Fibroblast of lung (primary cell): ENCODE measurements at regions not wholly inside any gene's neighbourhood (a gene's known extent, or its start where the extent isn't known, plus 50 kb on each side); places are given as distances from the start of the nearest gene placed in this dataset.

ENCODE experiments used
- DNase-seq, 2 donors: peaks; one replicate each; pipeline versions ENCODE4 v3.0.0 to v3.0.0-alpha.2; 2010; ENCODE audit warnings: low read depth in 2 of 2
- H2AFZ ChIP-seq: 2 replicates; pipeline ENCODE4 v1.5.1; 2012; ENCODE audit warnings: low read length, control low read depth, inconsistent platforms
- H3K27ac ChIP-seq: 2 replicates; pipeline ENCODE4 v1.5.1; 2011; ENCODE audit warnings: low read length, control low read depth; ENCODE audit not compliant: insufficient read depth
- H3K27me3 ChIP-seq: 2 replicates; pipeline ENCODE4 v1.5.1; 2011; ENCODE audit warnings: mild to moderate bottlenecking, low read length; ENCODE audit not compliant: control insufficient read depth, insufficient read depth
- H3K36me3 ChIP-seq: 2 replicates; pipeline ENCODE4 v1.5.1; 2011; ENCODE audit warnings: low read length; ENCODE audit not compliant: control insufficient read depth, insufficient read depth
- H3K4me1 ChIP-seq: 2 replicates; pipeline ENCODE4 v1.5.1; 2011; ENCODE audit warnings: low read length; ENCODE audit not compliant: control insufficient read depth, insufficient read depth; ENCODE audit errors: extremely low read depth
- H3K4me2 ChIP-seq: 2 replicates; pipeline ENCODE4 v1.5.1; 2011; ENCODE audit warnings: low read length, control low read depth; ENCODE audit not compliant: insufficient read depth; ENCODE audit errors: extremely low read depth
- H3K4me3 ChIP-seq, 4 experiments: fragments of 200-600 bp in 1 of 4; sonication (generic) in 1 of 4; replicated peaks in 1 of 4; 2 replicates each; pipeline ENCODE4 v1.5.1; 2011 to 2016; ENCODE audit warnings: low read length in 4 of 4, low read depth in 3 of 4, mild to moderate bottlenecking in 3 of 4, control low read depth in 2 of 4, inconsistent platforms in 1 of 4, mixed read lengths in 1 of 4; ENCODE audit not compliant: insufficient read depth in 1 of 4; ENCODE audit errors: control extremely low read depth in 1 of 4
- H3K79me2 ChIP-seq: 2 replicates; pipeline ENCODE4 v1.5.1; 2012; ENCODE audit warnings: mild to moderate bottlenecking, low read length, inconsistent platforms; ENCODE audit not compliant: control insufficient read depth, insufficient read depth
- H3K9ac ChIP-seq: 2 replicates; pipeline ENCODE4 v1.5.1; 2011; ENCODE audit warnings: mild to moderate bottlenecking, low read length, control low read depth; ENCODE audit not compliant: insufficient read depth
- H3K9me3 ChIP-seq: 2 replicates; pipeline ENCODE4 v1.5.1; 2012; ENCODE audit warnings: low read depth, low read length; ENCODE audit not compliant: control insufficient read depth, insufficient read depth
- H4K20me1 ChIP-seq: 2 replicates; pipeline ENCODE4 v1.5.1; 2011; ENCODE audit warnings: low read length; ENCODE audit not compliant: control insufficient read depth, insufficient read depth; ENCODE audit errors: extremely low read depth
- CTCF ChIP-seq, 2 donors: IDR thresholded peaks in 1 of 2; conservative IDR thresholded peaks in 1 of 2; 1 replicate in 1 of 2; 2 replicates in 1 of 2; pipeline ENCODE4 v1.5.1; 2011 to 2012; ENCODE audit warnings: low read length in 2 of 2, control low read depth in 1 of 2, inconsistent platforms in 1 of 2, low read depth in 1 of 2, mild to moderate bottlenecking in 1 of 2
- EZH2 ChIP-seq: IDR thresholded peaks from 2 replicates; pipeline ENCODE4 v1.5.1; 2012; ENCODE audit warnings: low read length, control low read depth, mild to moderate bottlenecking; ENCODE audit errors: missing control alignments

GRCh38 chr15:66900586-66901310 lies 164.7 kb upstream of the SMAD3 start:
- H3K4me3 ChIP-seq, result no peak overlapping the region
- no peak overlapping the region for H3K4me2 ChIP-seq
- H3K4me1 ChIP-seq, result peaks cover 3% of the 10 kb centered on the region
- H3K27ac ChIP-seq, result peak overlapping the region; percentile 6
- H3K36me3 ChIP-seq, result no peaks in the 10 kb centered on the region
- H3K79me2 ChIP-seq, result no peaks in the 10 kb centered on the region
- H3K9me3 ChIP-seq, result no peaks in the 10 kb centered on the region
- H2AFZ ChIP-seq, result peak overlapping the region; percentile 6
- no peak for TF ChIP-seq CTCF (conservative IDR thresholded peaks at IDR 0.05 in 1 of 2, IDR thresholded peaks at IDR 0.05 in 1 of 2; ENCODE audit: low read depth in 1 of 2, low read length in 2 of 2)
- TF ChIP-seq EZH2, result no peak
- no peak overlapping the region for H3K9ac ChIP-seq
- no peaks in the 10 kb centered on the region for H4K20me1 ChIP-seq
- no peaks in the 10 kb centered on the region for H3K27me3 ChIP-seq
- no peak for DNase-seq

GRCh38 chr15:66901336-66902100 lies 163.9 kb upstream of the SMAD3 start:
- Histone ChIP-seq H2AFZ (peak overlapping the region; percentile 6), H4K20me1 (no peaks in the 10 kb centered on the region), H3K79me2 (no peaks in the 10 kb centered on the region), H3K27ac (peak overlapping the region; percentile 6), H3K27me3 (no peaks in the 10 kb centered on the region), H3K9ac (no peak overlapping the region), H3K4me1 (peaks cover 3% of the 10 kb centered on the region), H3K4me2 (no peak overlapping the region), H3K9me3 (no peaks in the 10 kb centered on the region), H3K36me3 (no peaks in the 10 kb centered on the region), H3K4me3 (no peak overlapping the region)
- peak; percentile 17 to 62 for DNase-seq
- TF ChIP-seq EZH2, result no peak
- no peak for TF ChIP-seq CTCF (conservative IDR thresholded peaks at IDR 0.05 in 1 of 2, IDR thresholded peaks at IDR 0.05 in 1 of 2; ENCODE audit: low read depth in 1 of 2, low read length in 2 of 2)

DNA sequence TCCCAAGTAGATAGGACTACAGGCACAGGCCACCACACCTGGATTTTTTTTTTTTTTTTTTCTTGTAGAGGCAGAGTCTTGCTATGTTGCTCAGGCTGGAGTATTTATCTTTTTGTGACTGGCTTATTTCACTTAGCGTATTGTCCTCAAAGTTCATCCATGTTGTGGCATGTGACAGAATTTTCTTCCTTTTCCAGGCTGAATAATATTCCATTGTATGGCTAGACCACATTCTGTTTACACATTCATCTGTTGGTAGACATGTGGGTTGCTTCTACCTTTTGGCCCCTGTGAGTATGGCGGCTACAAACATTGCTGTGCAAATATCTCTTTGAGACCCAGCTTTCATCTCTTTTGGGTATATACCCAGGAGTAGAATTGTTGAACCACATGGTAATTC lies 160.2 kb upstream of the SMAD3 start:
- H3K4me2 ChIP-seq, result no peak overlapping the region
- TF ChIP-seq CTCF (conservative IDR thresholded peaks at IDR 0.05 in 1 of 2, IDR thresholded peaks at IDR 0.05 in 1 of 2; ENCODE audit: low read depth in 1 of 2, low read length in 2 of 2) (no peak), EZH2 (no peak)
- no peak overlapping the region for H3K27ac ChIP-seq
- H4K20me1 ChIP-seq, result no peaks in the 10 kb centered on the region
- peaks cover 13% of the 10 kb centered on the region for H3K4me1 ChIP-seq
- H2AFZ ChIP-seq, result no peak overlapping the region
- DNase-seq, result no peak
- no peaks in the 10 kb centered on the region for H3K79me2 ChIP-seq
- no peak overlapping the region for H3K4me3 ChIP-seq
- H3K9ac ChIP-seq, result no peak overlapping the region
- H3K36me3 ChIP-seq, result no peaks in the 10 kb centered on the region
- no peaks in the 10 kb centered on the region for H3K27me3 ChIP-seq
- no peaks in the 10 kb centered on the region for H3K9me3 ChIP-seq
